Retinal pigment epithelial cell (primary cell): ENCODE measurements at regions not wholly inside any gene's neighbourhood (a gene's known extent, or its start where the extent isn't known, plus 50 kb on each side); places are given as distances from the start of the nearest gene placed in this dataset.
A peak's percentile ranks its signal among the peaks of the same experiment; 100 is the strongest.

Experiments
- DNase-seq: peaks from one replicate; pipeline ENCODE4 v3.0.0-alpha.2; 2010; ENCODE audit warnings: low read depth
- H3K4me3 ChIP-seq: 2 replicates; pipeline ENCODE4 v1.5.1; 2011; ENCODE audit warnings: mild to moderate bottlenecking, low read length, control low read depth, moderate library complexity
- CTCF ChIP-seq: conservative IDR thresholded peaks from 2 replicates; pipeline ENCODE4 v1.5.1; 2011; ENCODE audit warnings: low read depth, low read length, control low read depth, inconsistent platforms

GRCh38 chr3:18825665-18826064, 322.6 kb upstream of the KCNH8 start:
- no peak overlapping the region for H3K4me3 ChIP-seq
- no peak for DNase-seq
- no peak for TF ChIP-seq CTCF

GRCh38 chr3:18813300-18813699, 335.0 kb upstream of the KCNH8 start:
- DNase-seq, result no peak
- no peak for TF ChIP-seq CTCF

GRCh38 chr3:18812316-18812715, 336.0 kb upstream of the KCNH8 start:
- peak; percentile 52 for DNase-seq
- no peak for TF ChIP-seq CTCF
- no peak overlapping the region for H3K4me3 ChIP-seq

More at GRCh38 chr3:18813300-18813699, 335.0 kb upstream of the KCNH8 start:
- no peak overlapping the region for H3K4me3 ChIP-seq

- no peak for DNase-seq
- TF ChIP-seq CTCF, result no peak
Observed at GRCh38 chr3:18810306-18810661, 338.0 kb upstream of the KCNH8 start.

GRCh38 chr3:18809640-18810305, 338.5 kb upstream of the KCNH8 start:
- no peak overlapping the region for H3K4me3 ChIP-seq
- no peak for DNase-seq
- no peak for TF ChIP-seq CTCF

More at GRCh38 chr3:18810306-18810661, 338.0 kb upstream of the KCNH8 start:
- no peak overlapping the region for H3K4me3 ChIP-seq

GRCh38 chr3:18808429-18808828, 339.9 kb upstream of the KCNH8 start:
- peak; percentile 17 for DNase-seq
- H3K4me3 ChIP-seq, result no peak overlapping the region
- no peak for TF ChIP-seq CTCF

- TF ChIP-seq CTCF, result no peak
- DNase-seq, result no peak
- no peak overlapping the region for H3K4me3 ChIP-seq
Observed at GRCh38 chr3:18807593-18807992, 340.7 kb upstream of the KCNH8 start.
